Type B pancreatic cell (in vitro differentiated cells): ENCODE measurements at regions not wholly inside any gene's neighbourhood (a gene's known extent, or its start where the extent isn't known, plus 50 kb on each side); places are given as distances from the start of the nearest gene placed in this dataset.

ENCODE experiments used
- DNase-seq: peaks from one replicate; pipeline ENCODE4 v3.0.0; 2021; ENCODE audit warnings: mixed read lengths; ENCODE audit not compliant: unreplicated experiment; ENCODE audit errors: extremely low spot score
- H3K27ac Mint-ChIP-seq: 2 replicates; pipeline ENCODE4 v1.8.0; 2021; ENCODE audit warnings: mild to moderate bottlenecking, mixed read lengths
- H3K27me3 Mint-ChIP-seq: 2 replicates; pipeline ENCODE4 v1.8.0; 2021; ENCODE audit warnings: mixed read lengths
- H3K36me3 Mint-ChIP-seq: 2 replicates; pipeline ENCODE4 v1.8.0; 2021; ENCODE audit warnings: mixed read lengths
- H3K4me1 Mint-ChIP-seq: one replicate; pipeline ENCODE4 v1.8.0; 2021; ENCODE audit warnings: mixed read lengths; ENCODE audit not compliant: unreplicated experiment
- H3K4me3 Mint-ChIP-seq: 2 replicates; pipeline ENCODE4 v1.8.0; 2021; ENCODE audit warnings: mild to moderate bottlenecking, mixed read lengths
- H3K9me3 Mint-ChIP-seq: 2 replicates; pipeline ENCODE4 v1.8.0; 2021; ENCODE audit warnings: mixed read lengths
- TF ChIP-seq, protein P1 (sequence below): fragments of 200-600 bp; sonication (generic); conservative IDR thresholded peaks from 2 replicates; pipeline ENCODE4 v1.5.0; 2021; ENCODE audit warnings: antibody characterized with exemption, mild to moderate bottlenecking

GRCh38 chr2:67260343-67261277 lies 136.5 kb upstream of the ETAA1 start:
- no peak overlapping the region for H3K4me3 Mint-ChIP-seq
- no peaks in the 10 kb centered on the region for H3K9me3 Mint-ChIP-seq
- no peaks in the 10 kb centered on the region for H3K36me3 Mint-ChIP-seq
- DNase-seq = no peak
- H3K27ac Mint-ChIP-seq = no peak overlapping the region
- TF ChIP-seq, protein P1, sequence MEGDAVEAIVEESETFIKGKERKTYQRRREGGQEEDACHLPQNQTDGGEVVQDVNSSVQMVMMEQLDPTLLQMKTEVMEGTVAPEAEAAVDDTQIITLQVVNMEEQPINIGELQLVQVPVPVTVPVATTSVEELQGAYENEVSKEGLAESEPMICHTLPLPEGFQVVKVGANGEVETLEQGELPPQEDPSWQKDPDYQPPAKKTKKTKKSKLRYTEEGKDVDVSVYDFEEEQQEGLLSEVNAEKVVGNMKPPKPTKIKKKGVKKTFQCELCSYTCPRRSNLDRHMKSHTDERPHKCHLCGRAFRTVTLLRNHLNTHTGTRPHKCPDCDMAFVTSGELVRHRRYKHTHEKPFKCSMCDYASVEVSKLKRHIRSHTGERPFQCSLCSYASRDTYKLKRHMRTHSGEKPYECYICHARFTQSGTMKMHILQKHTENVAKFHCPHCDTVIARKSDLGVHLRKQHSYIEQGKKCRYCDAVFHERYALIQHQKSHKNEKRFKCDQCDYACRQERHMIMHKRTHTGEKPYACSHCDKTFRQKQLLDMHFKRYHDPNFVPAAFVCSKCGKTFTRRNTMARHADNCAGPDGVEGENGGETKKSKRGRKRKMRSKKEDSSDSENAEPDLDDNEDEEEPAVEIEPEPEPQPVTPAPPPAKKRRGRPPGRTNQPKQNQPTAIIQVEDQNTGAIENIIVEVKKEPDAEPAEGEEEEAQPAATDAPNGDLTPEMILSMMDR = no peak
- H3K27me3 Mint-ChIP-seq = no peaks in the 10 kb centered on the region
- H3K4me1 Mint-ChIP-seq = no peaks in the 10 kb centered on the region

GRCh38 chr2:67267241-67267640 lies 129.9 kb upstream of the ETAA1 start:
- TF ChIP-seq, protein P1 = no peak
- H3K9me3 Mint-ChIP-seq = no peaks in the 10 kb centered on the region
- DNase-seq = no peak
- H3K27ac Mint-ChIP-seq = no peak overlapping the region
- H3K4me3 Mint-ChIP-seq = no peak overlapping the region
- no peaks in the 10 kb centered on the region for H3K36me3 Mint-ChIP-seq
- H3K4me1 Mint-ChIP-seq = no peaks in the 10 kb centered on the region
- no peaks in the 10 kb centered on the region for H3K27me3 Mint-ChIP-seq

DNA sequence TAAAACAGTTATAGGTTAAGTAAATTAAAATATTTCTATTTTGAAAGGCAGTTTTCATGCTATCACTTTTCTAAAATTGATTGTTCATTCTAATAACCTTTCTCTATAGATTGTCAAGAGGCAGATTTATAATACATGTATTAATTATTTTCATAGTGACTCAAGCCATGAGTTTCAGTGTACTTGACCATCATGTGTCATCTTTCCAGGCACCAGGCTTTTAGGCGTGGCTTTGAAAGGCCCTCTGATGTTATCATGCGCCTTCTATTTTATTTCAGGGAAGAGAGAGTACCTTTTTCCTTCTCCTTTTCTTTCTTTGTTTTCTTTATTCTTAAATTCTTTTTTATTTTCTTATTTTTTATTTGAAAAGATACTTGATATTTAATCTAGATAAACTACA lies 128.3 kb upstream of the ETAA1 start:
- H3K4me3 Mint-ChIP-seq = no peak overlapping the region
- H3K9me3 Mint-ChIP-seq = no peaks in the 10 kb centered on the region

GRCh38 chr2:67272195-67272594 lies 124.9 kb upstream of the ETAA1 start:
- Mint-ChIP-seq H3K36me3 (no peaks in the 10 kb centered on the region), H3K4me3 (no peak overlapping the region), H3K27ac (no peak overlapping the region), H3K9me3 (no peaks in the 10 kb centered on the region), H3K4me1 (no peaks in the 10 kb centered on the region), H3K27me3 (peaks cover 4% of the 10 kb centered on the region)
- TF ChIP-seq, protein P1 = no peak
- no peak for DNase-seq

More for the DNA sequence above, 128.3 kb upstream of the ETAA1 start:
- Mint-ChIP-seq H3K27ac (no peak overlapping the region), H3K4me1 (no peaks in the 10 kb centered on the region), H3K36me3 (no peaks in the 10 kb centered on the region), H3K27me3 (no peaks in the 10 kb centered on the region)
- TF ChIP-seq, protein P1 = no peak
- DNase-seq = no peak

GRCh38 chr2:67277450-67277849 lies 119.7 kb upstream of the ETAA1 start:
- TF ChIP-seq, protein P1 = no peak

More at GRCh38 chr2:67277450-67277849, 119.7 kb upstream of the ETAA1 start:
- H3K4me1 Mint-ChIP-seq = no peaks in the 10 kb centered on the region
- H3K4me3 Mint-ChIP-seq = no peak overlapping the region
- no peaks in the 10 kb centered on the region for H3K36me3 Mint-ChIP-seq
- H3K27me3 Mint-ChIP-seq = peaks cover 4% of the 10 kb centered on the region
- H3K27ac Mint-ChIP-seq = no peak overlapping the region
- H3K9me3 Mint-ChIP-seq = no peaks in the 10 kb centered on the region
- no peak for DNase-seq
